OCI-LY1 (cell line): ENCODE measurements at regions not wholly inside any gene's neighbourhood (a gene's known extent, or its start where the extent isn't known, plus 50 kb on each side); places are given as distances from the start of the nearest gene placed in this dataset.

ENCODE experiments used
- CTCF ChIP-seq: fragments of 200-600 bp; sonication (generic), shearing (Covaris generic); IDR thresholded peaks from 2 replicates; pipeline ENCODE4 v1.5.1; 2017; ENCODE audit warnings: mild to moderate bottlenecking, antibody characterized with exemption, low read length, moderate library complexity, mixed read lengths
- EZH2 ChIP-seq: fragments of 200-600 bp; sonication (generic), shearing (Covaris generic); IDR thresholded peaks from 2 replicates; pipeline ENCODE4 v1.8.0; 2017; ENCODE audit warnings: borderline replicate concordance, mixed run types, mild to moderate bottlenecking, antibody characterized with exemption, low read length, moderate library complexity, mixed read lengths

- TF ChIP-seq CTCF (no peak), EZH2 (no peak)
Measured at GRCh38 chr3:87423336-87423735, 147.0 kb upstream of the POU1F1 start.
